Hepatocyte (in vitro differentiated cells): ENCODE measurements at regions not wholly inside any gene's neighbourhood (a gene's known extent, or its start where the extent isn't known, plus 50 kb on each side); places are given as distances from the start of the nearest gene placed in this dataset.

ENCODE experiments used
- DNase-seq: peaks from one replicate; pipeline ENCODE4 v3.0.0-alpha.2; 2016; ENCODE audit warnings: low spot score
- H2AFZ ChIP-seq: fragments of 200-600 bp; sonication (generic); 2 replicates; pipeline ENCODE4 v1.6.0; 2016; ENCODE audit warnings: antibody characterized with exemption, mild to moderate bottlenecking
- H3K27ac ChIP-seq: fragments of 200-600 bp; sonication (generic); 2 replicates; pipeline ENCODE4 v1.5.1; 2016; ENCODE audit warnings: mild to moderate bottlenecking
- H3K27me3 ChIP-seq: fragments of 200-600 bp; sonication (generic); 2 replicates; pipeline ENCODE4 v1.6.1; 2016
- H3K36me3 ChIP-seq: fragments of 200-600 bp; sonication (generic); replicated peaks from 2 replicates; pipeline ENCODE4 v1.5.1; 2016; ENCODE audit warnings: low read depth; ENCODE audit not compliant: insufficient read depth
- H3K4me1 ChIP-seq: fragments of 200-600 bp; sonication (generic); 2 replicates; pipeline ENCODE4 v1.5.1; 2016; ENCODE audit warnings: mild to moderate bottlenecking, moderate library complexity; ENCODE audit not compliant: insufficient read depth
- H3K4me2 ChIP-seq: fragments of 200-600 bp; sonication (generic); 2 replicates; pipeline ENCODE4 v1.6.0; 2016
- H3K4me3 ChIP-seq: fragments of 200-600 bp; sonication (generic); 2 replicates; pipeline ENCODE4 v1.5.1; 2016; ENCODE audit warnings: mild to moderate bottlenecking
- H3K79me2 ChIP-seq: fragments of 200-600 bp; sonication (generic); 2 replicates; pipeline ENCODE4 v1.6.0; 2017; ENCODE audit warnings: mild to moderate bottlenecking
- H3K9me2 ChIP-seq: fragments of 200-600 bp; sonication (generic); replicated peaks from 2 replicates; pipeline ENCODE4 v1.6.0; 2017; ENCODE audit warnings: mild to moderate bottlenecking; ENCODE audit not compliant: insufficient read depth
- H3K9me3 ChIP-seq: fragments of 200-600 bp; sonication (generic); 2 replicates; pipeline ENCODE4 v1.5.1; 2016; ENCODE audit warnings: low read depth, mild to moderate bottlenecking
- H4K20me1 ChIP-seq: fragments of 200-600 bp; sonication (generic); 2 replicates; pipeline ENCODE4 v1.6.0; 2016; ENCODE audit warnings: mild to moderate bottlenecking; ENCODE audit not compliant: insufficient read depth, poor library complexity, severe bottlenecking
- CTCF ChIP-seq: fragments of 200-600 bp; sonication (generic); IDR thresholded peaks from 2 replicates; pipeline ENCODE4 v1.5.1; 2016; ENCODE audit warnings: antibody characterized with exemption, mild to moderate bottlenecking; ENCODE audit not compliant: poor library complexity
- EZH2 ChIP-seq: fragments of 200-600 bp; sonication (generic); IDR thresholded peaks from 2 replicates; pipeline ENCODE4 v1.6.1; 2016; ENCODE audit warnings: antibody characterized with exemption, mild to moderate bottlenecking, borderline replicate concordance
- EZH2phosphoT487 ChIP-seq: fragments of 200-600 bp; sonication (generic); IDR thresholded peaks from one replicate; pipeline ENCODE4 v1.6.1; 2018; ENCODE audit warnings: antibody characterized with exemption, mild to moderate bottlenecking, low read depth, moderate library complexity; ENCODE audit not compliant: unreplicated experiment, severe bottlenecking
- WGBS: methylation state at CpG from one replicate; pipeline ENCODE4 v1.1.6; 2016; ENCODE audit warnings: low lambda C conversion rate; ENCODE audit errors: missing lambda C conversion rate; 5-methylcytosine and 5-hydroxymethylcytosine counted together

- Histone ChIP-seq H3K4me2 (no peak overlapping the region), H4K20me1 (peaks cover 9% of the 10 kb centered on the region), H3K9me3 (no peaks in the 10 kb centered on the region), H2AFZ (no peak overlapping the region), H3K79me2 (no peaks in the 10 kb centered on the region), H3K27me3 (no peaks in the 10 kb centered on the region), H3K9me2 (no peaks in the 10 kb centered on the region), H3K4me3 (no peak overlapping the region), H3K36me3 (no peaks in the 10 kb centered on the region), H3K4me1 (no peaks in the 10 kb centered on the region), H3K27ac (no peak overlapping the region)
- no peak for DNase-seq
- TF ChIP-seq EZH2phosphoT487: no peak
- TF ChIP-seq EZH2: no peak
- TF ChIP-seq CTCF: no peak
- 75% methylated on average over 1 of the region's 1 CpG for whole genome bisulfite sequencing
Observed at GRCh38 chr22:25364281-25364680, 144.8 kb downstream of the CRYBB2 start.

DNA sequence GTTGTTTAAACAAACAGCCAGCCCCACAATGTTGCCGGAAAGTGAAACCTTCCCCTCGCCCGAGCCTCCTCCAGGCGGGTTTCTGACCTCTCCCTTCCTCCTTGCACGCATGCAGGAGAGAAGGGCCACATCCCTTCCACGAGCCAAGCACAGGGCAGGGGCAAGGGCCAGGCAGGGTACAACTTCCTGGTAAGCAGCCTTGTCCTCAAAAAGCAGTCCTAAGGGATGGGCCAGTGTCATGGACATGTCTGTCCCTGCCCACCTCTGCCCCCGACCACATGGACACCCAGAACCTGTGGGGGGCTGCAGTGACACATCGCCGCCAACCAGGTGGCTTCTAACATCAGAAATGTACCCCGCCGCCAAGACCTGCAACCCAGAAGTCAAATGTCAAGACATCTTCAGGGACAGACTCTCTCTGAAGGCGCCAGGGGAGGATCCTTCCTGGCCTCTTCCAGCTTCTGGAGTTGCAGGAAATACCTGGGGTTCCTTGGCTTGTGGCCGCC, 145.3 kb downstream of the CRYBB2 start:
- Histone ChIP-seq H4K20me1 (peaks cover 9% of the 10 kb centered on the region), H3K9me2 (no peaks in the 10 kb centered on the region), H3K79me2 (no peaks in the 10 kb centered on the region), H3K4me1 (no peaks in the 10 kb centered on the region), H3K36me3 (no peaks in the 10 kb centered on the region), H3K4me2 (no peak overlapping the region), H2AFZ (no peak overlapping the region), H3K27me3 (no peaks in the 10 kb centered on the region), H3K27ac (no peak overlapping the region), H3K4me3 (no peak overlapping the region), H3K9me3 (no peaks in the 10 kb centered on the region)
- TF ChIP-seq EZH2: no peak
- no peak for TF ChIP-seq EZH2phosphoT487
- no peak for TF ChIP-seq CTCF
- 94% methylated on average over 12 of the region's 13 CpGs for WGBS
- DNase-seq: no peak

DNA sequence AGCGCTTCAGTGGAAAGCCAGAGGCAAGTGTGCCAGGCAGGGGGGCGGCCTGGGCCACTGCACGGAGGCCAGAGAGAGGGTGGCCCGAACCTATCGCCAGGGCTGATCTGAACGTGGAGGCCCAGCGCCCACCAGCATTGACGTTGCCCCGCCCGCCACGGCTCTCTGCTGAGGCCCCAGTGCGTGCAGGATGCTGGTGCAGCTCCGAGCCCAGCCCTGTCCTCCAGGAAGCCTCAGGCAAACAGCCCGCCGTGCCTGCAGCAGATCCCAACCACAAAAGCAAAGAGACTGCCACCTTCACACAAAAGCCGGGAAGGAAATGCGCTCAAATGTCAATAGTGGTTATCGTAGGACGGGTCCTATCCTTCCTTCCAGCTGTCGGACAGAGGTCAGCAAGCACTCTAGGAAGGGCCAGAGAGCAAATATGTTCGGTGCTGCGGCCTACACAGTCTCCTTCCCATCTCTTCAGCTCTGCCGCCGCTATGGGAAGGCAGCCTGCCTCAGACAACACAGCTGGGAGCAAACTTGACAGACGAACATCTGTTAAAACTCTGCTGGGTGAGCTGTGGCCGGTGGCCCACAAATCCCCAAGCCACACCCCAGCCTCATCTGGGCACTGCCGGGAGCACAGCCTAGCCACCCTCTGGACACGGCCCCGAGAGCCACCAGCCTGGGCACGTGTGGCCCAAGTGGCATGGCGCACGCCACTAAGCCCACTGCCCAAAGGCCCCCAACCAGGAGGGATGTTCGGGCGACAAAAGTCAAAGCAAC, 146.2 kb downstream of the CRYBB2 start:
- H3K27ac ChIP-seq: no peak overlapping the region
- no peak for DNase-seq
- peaks cover 9% of the 10 kb centered on the region for H4K20me1 ChIP-seq
- no peak overlapping the region for H2AFZ ChIP-seq
- H3K4me1 ChIP-seq: no peaks in the 10 kb centered on the region
- no peaks in the 10 kb centered on the region for H3K27me3 ChIP-seq
- no peak overlapping the region for H3K4me3 ChIP-seq
- H3K79me2 ChIP-seq: no peaks in the 10 kb centered on the region
- H3K36me3 ChIP-seq: no peaks in the 10 kb centered on the region
- no peaks in the 10 kb centered on the region for H3K9me2 ChIP-seq
- TF ChIP-seq EZH2phosphoT487 (no peak), EZH2 (no peak), CTCF (no peak)
- H3K4me2 ChIP-seq: no peak overlapping the region
- 83% methylated on average over 32 of the region's 34 CpGs for WGBS
- no peaks in the 10 kb centered on the region for H3K9me3 ChIP-seq
